Endothelial cell of umbilical vein (primary cell): ENCODE measurements at regions not wholly inside any gene's neighbourhood (a gene's known extent, or its start where the extent isn't known, plus 50 kb on each side); places are given as distances from the start of the nearest gene placed in this dataset.

Source experiments
- BruUV-seq: library from RNA; stranded (reverse); fragments of 400-500 nt; replicated peaks from 2 replicates; lab custom pipeline; 2021; lab: Mats Ljungman, UMichigan
- CTCF ChIA-PET: fragments of 300-600, 350-600 bp; sonication (Branson Sonifier 250); formaldehyde crosslinking; loops from one replicate; lab custom pipeline; 2021; ENCODE audit warnings: antibody characterized with exemption, inconsistent platforms; lab: Charles Lee
- POLR2A ChIA-PET: fragments of 300-600, 350-600 bp; sonication (Branson Sonifier 250); formaldehyde crosslinking; loops from one replicate; lab custom pipeline; 2021; ENCODE audit warnings: antibody characterized with exemption, inconsistent platforms; lab: Charles Lee
- DNase-seq: peaks from one replicate; pipeline ENCODE4 v3.0.0-alpha.2; 2011; ENCODE audit warnings: low read depth, low spot score
- FAIRE-seq: peaks from 2 replicates; lab custom pipeline; 2011; peaks lifted over from hg19 to GRCh38; lab: Jason Lieb, UNC
- H2AFZ ChIP-seq: 2 replicates; pipeline ENCODE4 v1.6.0; 2012; ENCODE audit warnings: low read depth, low read length, control low read depth, inconsistent platforms
- H3K27ac ChIP-seq: 2 replicates; pipeline ENCODE4 v1.5.1; 2011; ENCODE audit warnings: low read depth, mild to moderate bottlenecking, control low read depth, low read length, moderate library complexity; ENCODE audit not compliant: insufficient read depth
- H3K27me3 ChIP-seq, 2 experiments: 2 replicates each; pipeline versions ENCODE4 v1.6.0 to v1.6.1; 2011; ENCODE audit warnings: low read length in 2 of 2, mixed read lengths in 1 of 2; ENCODE audit not compliant: control insufficient read depth in 2 of 2, insufficient read depth in 2 of 2
- H3K36me3 ChIP-seq, 2 experiments: 2 replicates in 1 of 2; 3 replicates in 1 of 2; pipeline ENCODE4 v1.5.1; 2011; ENCODE audit warnings: low read length in 2 of 2, mild to moderate bottlenecking in 1 of 2, moderate library complexity in 1 of 2; ENCODE audit not compliant: control insufficient read depth in 2 of 2, insufficient read depth in 2 of 2; ENCODE audit errors: extremely low read depth in 1 of 2
- H3K4me1 ChIP-seq: 3 replicates; pipeline ENCODE4 v1.5.1; 2011; ENCODE audit warnings: mild to moderate bottlenecking, low read length; ENCODE audit not compliant: control insufficient read depth, insufficient read depth; ENCODE audit errors: extremely low read depth
- H3K4me2 ChIP-seq: 2 replicates; pipeline ENCODE4 v1.6.1; 2011; ENCODE audit warnings: low read length, control low read depth, mixed read lengths; ENCODE audit not compliant: insufficient read depth
- H3K4me3 ChIP-seq, 3 experiments: fragments of 200-600 bp in 1 of 3; sonication (generic), shearing (Covaris generic) in 1 of 3; replicated peaks in 1 of 3; 2 replicates each; pipeline ENCODE4 v1.5.1; 2011 to 2016; ENCODE audit warnings: control low read depth in 3 of 3, low read length in 3 of 3, mild to moderate bottlenecking in 2 of 3, inconsistent platforms in 1 of 3, low read depth in 1 of 3, moderate library complexity in 1 of 3; ENCODE audit not compliant: insufficient read depth in 1 of 3
- H3K79me2 ChIP-seq: 2 replicates; pipeline ENCODE4 v1.6.0; 2012; ENCODE audit warnings: low read length, inconsistent platforms; ENCODE audit not compliant: control insufficient read depth, insufficient read depth
- H3K9ac ChIP-seq: replicated peaks from 2 replicates; pipeline ENCODE3; 2011; ENCODE audit warnings: low read length, control low read depth; ENCODE audit not compliant: insufficient read depth; ENCODE audit errors: extremely low read depth
- H3K9me1 ChIP-seq: replicated peaks from 3 replicates; pipeline ENCODE4 v1.6.0; 2011; ENCODE audit warnings: mild to moderate bottlenecking, low read length; ENCODE audit not compliant: control insufficient read depth, insufficient read depth; ENCODE audit errors: extremely low read depth
- H3K9me3 ChIP-seq: replicated peaks from 2 replicates; pipeline ENCODE4 v1.5.1; 2012; ENCODE audit warnings: low read length, inconsistent platforms; ENCODE audit not compliant: control insufficient read depth, insufficient read depth
- H4K20me1 ChIP-seq: replicated peaks from 2 replicates; pipeline ENCODE3; 2011; ENCODE audit warnings: mild to moderate bottlenecking, low read length; ENCODE audit not compliant: control insufficient read depth, insufficient read depth; ENCODE audit errors: extremely low read depth
- CTCF ChIP-seq, 2 donors: IDR thresholded peaks; 1 replicate in 1 of 2; 2 replicates in 1 of 2; pipeline ENCODE4 v1.5.1; 2011; ENCODE audit warnings: low read length in 2 of 2, mild to moderate bottlenecking in 2 of 2, moderate library complexity in 2 of 2, control low read depth in 1 of 2, inconsistent platforms in 1 of 2, low read depth in 1 of 2; ENCODE audit not compliant: insufficient read depth in 1 of 2; ENCODE audit errors: extremely low read depth in 1 of 2
- EZH2 ChIP-seq: IDR thresholded peaks from 2 replicates; pipeline ENCODE4 v1.6.1; 2012; ENCODE audit warnings: borderline replicate concordance, low read depth, mild to moderate bottlenecking, moderate library complexity, low read length, inconsistent platforms; ENCODE audit not compliant: severe bottlenecking
- FOS ChIP-seq: IDR thresholded peaks from 2 replicates; pipeline ENCODE4 v1.6.1; 2011; ENCODE audit warnings: mild to moderate bottlenecking, low read length, moderate library complexity, borderline replicate concordance; ENCODE audit not compliant: insufficient read depth
- GATA2 ChIP-seq: IDR thresholded peaks from 2 replicates; pipeline ENCODE4 v1.7.0; 2011; ENCODE audit warnings: low read depth, mild to moderate bottlenecking, moderate library complexity, mixed read lengths, low read length; ENCODE audit not compliant: insufficient read length, insufficient read depth
- JUN ChIP-seq: IDR thresholded peaks from 2 replicates; pipeline ENCODE4 v1.6.1; 2011; ENCODE audit warnings: borderline replicate concordance, low read depth; ENCODE audit not compliant: insufficient read length, insufficient read depth
- MAX ChIP-seq: IDR thresholded peaks from 2 replicates; pipeline ENCODE4 v1.6.1; 2011; ENCODE audit not compliant: insufficient read depth, insufficient read length
- MYC ChIP-seq: IDR thresholded peaks from one replicate; pipeline ENCODE4 v1.6.1; 2011; ENCODE audit warnings: mild to moderate bottlenecking, low read depth, low read length
- POLR2A ChIP-seq: IDR thresholded peaks from 2 replicates; pipeline ENCODE4 v1.6.1; 2012; ENCODE audit warnings: low read depth, mild to moderate bottlenecking, control low read depth, low read length
- POLR2AphosphoS5 ChIP-seq: IDR thresholded peaks from 2 replicates; pipeline ENCODE4 v1.6.1; 2012; ENCODE audit warnings: low read depth, mild to moderate bottlenecking, control low read depth, low read length, moderate library complexity; ENCODE audit not compliant: insufficient read depth
- dilution Hi-C: fragments of 300-500 bp; cut with MboI; formaldehyde crosslinking; loops from one replicate; pipeline ENCODE4 v1.15.0; 2019; ENCODE audit warnings: low sequenced_read_pairs; ENCODE audit not compliant: extremely low pct_ligation_motif_present
- intact Hi-C: fragments of 100-400 bp; cut with micrococcal nuclease; formaldehyde crosslinking; loops from one replicate; pipeline ENCODE4 v1.10.0; 2022

GRCh38 chr4:23388255-23388654 lies 501.6 kb downstream of the PPARGC1A start:
- intact Hi-C loops: no loop called here
- Histone ChIP-seq H3K4me2 (no peak overlapping the region), H2AFZ (no peak overlapping the region), H3K27ac (no peak overlapping the region), H3K27me3 (no peaks in the 10 kb centered on the region), H4K20me1 (no peaks in the 10 kb centered on the region), H3K4me1 (no peaks in the 10 kb centered on the region), H3K36me3 (no peaks in the 10 kb centered on the region), H3K4me3 (no peak overlapping the region), H3K9me3 (no peaks in the 10 kb centered on the region), H3K79me2 (no peaks in the 10 kb centered on the region), H3K9ac (no peak overlapping the region), H3K9me1 (no peaks in the 10 kb centered on the region)
- TF ChIP-seq FOS (no peak), POLR2A (no peak), GATA2 (no peak), POLR2AphosphoS5 (no peak), CTCF (IDR thresholded peaks at IDR 0.05; ENCODE audit: extremely low read depth in 1 of 2, insufficient read depth in 1 of 2, low read depth in 1 of 2, low read length in 2 of 2) (no peak), EZH2 (no peak), MAX (no peak), MYC (no peak), JUN (no peak)
- CTCF ChIA-PET: no interaction called here
- DNase-seq (no peak), FAIRE-seq (no peak)
- no TSS peak for BruUV-seq
- dilution Hi-C loops: no loop called here
- POLR2A ChIA-PET: no interaction called here
